OCI-LY1 (cell line): ENCODE measurements at regions not wholly inside any gene's neighbourhood (a gene's known extent, or its start where the extent isn't known, plus 50 kb on each side); places are given as distances from the start of the nearest gene placed in this dataset.

ENCODE experiments used
- H2AFZ ChIP-seq: fragments of 200-600 bp; sonication (generic), shearing (Covaris generic); 2 replicates; pipeline ENCODE4 v1.6.0; 2014; ENCODE audit warnings: antibody characterized with exemption, mild to moderate bottlenecking, low read length
- H3F3A ChIP-seq: fragments of 200-600 bp; sonication (generic), shearing (Covaris generic); 2 replicates; pipeline ENCODE4 v1.6.0; 2014; ENCODE audit warnings: mild to moderate bottlenecking, antibody characterized with exemption, low read length, moderate library complexity; ENCODE audit not compliant: insufficient read depth
- H3K27ac ChIP-seq: fragments of 200-600 bp; sonication (generic); 2 replicates; pipeline ENCODE4 v1.5.1; 2014; ENCODE audit warnings: low read length, mixed run types, mild to moderate bottlenecking, low read depth; ENCODE audit not compliant: poor library complexity, severe bottlenecking
- H3K27me3 ChIP-seq: fragments of 200-600 bp; sonication (generic); 2 replicates; pipeline ENCODE4 v1.6.0; 2014; ENCODE audit warnings: antibody characterized with exemption, mild to moderate bottlenecking, low read length, moderate library complexity; ENCODE audit not compliant: insufficient read depth
- H3K36me3 ChIP-seq: fragments of 200-600 bp; sonication (generic); 2 replicates; pipeline ENCODE4 v1.6.1; 2014; ENCODE audit warnings: mild to moderate bottlenecking, antibody characterized with exemption, low read length, moderate library complexity, mixed read lengths; ENCODE audit not compliant: insufficient read depth
- H3K4me1 ChIP-seq: fragments of 200-600 bp; sonication (generic); 2 replicates; pipeline ENCODE4 v1.5.1; 2014; ENCODE audit warnings: mild to moderate bottlenecking, low read length, moderate library complexity; ENCODE audit not compliant: insufficient read depth, severe bottlenecking
- H3K4me2 ChIP-seq: fragments of 200-600 bp; sonication (generic), shearing (Covaris generic); 2 replicates; pipeline ENCODE4 v1.6.1; 2014; ENCODE audit warnings: low read length
- H3K4me3 ChIP-seq: fragments of 200-600 bp; sonication (generic); 2 replicates; pipeline ENCODE4 v1.5.1; 2014; ENCODE audit warnings: low read length, low read depth, mild to moderate bottlenecking, mixed read lengths; ENCODE audit not compliant: poor library complexity, severe bottlenecking
- H3K79me2 ChIP-seq: fragments of 200-600 bp; shearing (Covaris generic); 2 replicates; pipeline ENCODE4 v1.6.1; 2016; ENCODE audit warnings: mixed run types, low read length, mixed read lengths; ENCODE audit not compliant: insufficient read depth
- H3K9ac ChIP-seq: fragments of 200-600 bp; sonication (generic), shearing (Covaris generic); 2 replicates; pipeline ENCODE4 v1.6.1; 2014; ENCODE audit warnings: mild to moderate bottlenecking, low read length, mixed read lengths
- H3K9me2 ChIP-seq: fragments of 200-600 bp; sonication (generic), shearing (Covaris generic); 2 replicates; pipeline ENCODE4 v1.6.1; 2014; ENCODE audit warnings: low read depth, mild to moderate bottlenecking, low read length, mixed read lengths
- H3K9me3 ChIP-seq: fragments of 200-600 bp; shearing (Covaris generic); 2 replicates; pipeline ENCODE4 v1.6.1; 2014; ENCODE audit warnings: low read length, mixed read lengths
- H4K20me1 ChIP-seq: fragments of 200-600 bp; sonication (generic), shearing (Covaris generic); 2 replicates; pipeline ENCODE4 v1.6.0; 2016; ENCODE audit warnings: mild to moderate bottlenecking, low read length; ENCODE audit not compliant: insufficient read depth
- CTCF ChIP-seq: fragments of 200-600 bp; sonication (generic), shearing (Covaris generic); IDR thresholded peaks from 2 replicates; pipeline ENCODE4 v1.5.1; 2017; ENCODE audit warnings: mild to moderate bottlenecking, antibody characterized with exemption, low read length, moderate library complexity, mixed read lengths
- EZH2 ChIP-seq: fragments of 200-600 bp; sonication (generic), shearing (Covaris generic); IDR thresholded peaks from 2 replicates; pipeline ENCODE4 v1.8.0; 2017; ENCODE audit warnings: borderline replicate concordance, mixed run types, mild to moderate bottlenecking, antibody characterized with exemption, low read length, moderate library complexity, mixed read lengths

GRCh38 chr11:70812472-70812871 lies 414.1 kb downstream of the CTTN start:
- Histone ChIP-seq H3K27me3 (no peaks in the 10 kb centered on the region), H3K4me1 (no peaks in the 10 kb centered on the region), H3K27ac (no peak overlapping the region), H3F3A (no peaks in the 10 kb centered on the region), H2AFZ (no peak overlapping the region), H3K79me2 (no peaks in the 10 kb centered on the region), H3K9ac (no peak overlapping the region), H4K20me1 (no peaks in the 10 kb centered on the region), H3K4me3 (no peak overlapping the region), H3K36me3 (no peaks in the 10 kb centered on the region), H3K4me2 (no peak overlapping the region), H3K9me2 (no peaks in the 10 kb centered on the region), H3K9me3 (no peaks in the 10 kb centered on the region)
- TF ChIP-seq EZH2 (no peak), CTCF (no peak)

DNA sequence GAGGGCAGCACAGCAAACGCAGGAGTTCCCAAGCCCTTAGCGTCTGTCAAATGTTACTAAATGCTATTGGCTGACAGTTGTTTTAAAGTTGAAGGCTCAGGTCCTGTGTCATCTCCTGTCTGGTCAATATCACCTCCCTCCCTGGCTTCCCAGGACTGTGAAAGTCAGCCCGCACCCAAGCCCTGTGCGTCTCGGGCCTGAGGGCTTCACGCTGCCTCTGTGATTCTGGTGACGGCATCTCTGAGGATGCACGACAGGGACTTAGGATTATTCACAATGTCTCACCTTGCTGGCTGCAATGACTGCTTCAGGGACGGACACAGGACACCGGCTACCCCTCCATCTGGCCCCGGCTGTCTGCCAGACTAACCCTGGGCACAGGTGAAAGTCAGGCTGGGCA lies 415.3 kb downstream of the CTTN start:
- no peaks in the 10 kb centered on the region for H3K4me1 ChIP-seq
- H3K9me3 ChIP-seq: no peaks in the 10 kb centered on the region
- no peaks in the 10 kb centered on the region for H3K36me3 ChIP-seq
- H3K4me3 ChIP-seq: no peak overlapping the region
- H3K27ac ChIP-seq: no peak overlapping the region
- H3K4me2 ChIP-seq: no peak overlapping the region
- H3K9ac ChIP-seq: no peak overlapping the region
- TF ChIP-seq CTCF (no peak), EZH2 (no peak)
- H4K20me1 ChIP-seq: no peaks in the 10 kb centered on the region
- no peaks in the 10 kb centered on the region for H3K27me3 ChIP-seq
- no peaks in the 10 kb centered on the region for H3F3A ChIP-seq
- no peak overlapping the region for H2AFZ ChIP-seq
- no peaks in the 10 kb centered on the region for H3K79me2 ChIP-seq
- no peaks in the 10 kb centered on the region for H3K9me2 ChIP-seq

DNA sequence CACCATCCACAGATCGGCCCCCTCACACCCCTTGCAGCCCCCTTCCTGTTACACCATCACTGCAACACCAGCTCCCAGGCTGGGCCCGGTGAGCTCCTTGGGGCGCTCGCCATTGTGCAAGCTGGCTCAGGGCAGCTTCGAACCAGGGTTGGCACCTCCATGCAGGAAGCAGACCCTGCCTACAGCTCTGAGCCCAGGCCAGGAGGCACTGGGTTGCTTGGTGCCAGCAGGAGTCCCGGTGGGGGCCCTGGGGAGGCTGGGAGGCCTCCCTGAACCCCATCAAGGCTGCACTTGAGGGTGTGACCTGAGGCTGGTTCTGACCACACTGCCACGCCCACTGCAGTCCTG lies 417.1 kb downstream of the CTTN start:
- Histone ChIP-seq H3K9me3 (no peaks in the 10 kb centered on the region), H3F3A (no peaks in the 10 kb centered on the region), H3K4me1 (no peaks in the 10 kb centered on the region), H3K27ac (no peak overlapping the region), H3K9me2 (no peaks in the 10 kb centered on the region), H3K4me2 (no peak overlapping the region), H3K27me3 (no peaks in the 10 kb centered on the region), H3K4me3 (no peak overlapping the region), H4K20me1 (no peaks in the 10 kb centered on the region), H3K36me3 (no peaks in the 10 kb centered on the region), H3K9ac (no peak overlapping the region), H2AFZ (no peak overlapping the region), H3K79me2 (no peaks in the 10 kb centered on the region)
- TF ChIP-seq EZH2: no peak
- no peak for TF ChIP-seq CTCF
